Peyer's patch (tissue), 4 donors: ENCODE measurements at regions not wholly inside any gene's neighbourhood (a gene's known extent, or its start where the extent isn't known, plus 50 kb on each side); places are given as distances from the start of the nearest gene placed in this dataset.

Experiments
- POLR2A ChIP-seq, 2 donors: fragments of 450-650 bp; IDR thresholded peaks; one replicate each; pipeline ENCODE4 v1.5.1; 2017; ENCODE audit warnings: antibody characterized with exemption in 2 of 2, mild to moderate bottlenecking in 2 of 2, moderate library complexity in 2 of 2
- TF ChIP-seq, protein P1 (sequence below), 6 experiments: fragments of 450-650 bp in 4 of 6; fragments of 200-600 bp in 2 of 6; sonication (generic) in 1 of 6; IDR thresholded peaks; one replicate each; pipeline ENCODE4 v1.5.1; 2017 to 2019; ENCODE audit warnings: antibody characterized with exemption in 6 of 6, mild to moderate bottlenecking in 3 of 6, moderate library complexity in 1 of 6

DNA sequence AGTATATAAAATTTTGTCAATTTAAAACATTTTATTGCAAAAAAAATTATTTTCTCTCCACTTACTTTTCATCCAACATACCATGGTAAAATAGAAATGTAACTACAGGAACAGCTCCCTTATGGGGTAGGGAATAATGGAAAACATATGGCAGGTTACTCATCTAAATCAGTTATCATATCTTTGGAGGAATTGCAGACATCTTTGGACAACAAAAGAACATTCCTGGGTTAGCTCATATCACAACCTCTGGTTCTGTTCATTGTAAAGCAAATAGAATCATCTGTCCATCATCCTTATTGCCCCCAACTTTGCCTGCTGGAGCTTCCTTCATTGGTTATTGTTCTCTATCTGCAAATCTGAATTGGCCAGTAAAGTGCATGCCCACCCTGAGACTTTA lies 387.5 kb upstream of the GRID2 start:
- TF ChIP-seq, protein P1, sequence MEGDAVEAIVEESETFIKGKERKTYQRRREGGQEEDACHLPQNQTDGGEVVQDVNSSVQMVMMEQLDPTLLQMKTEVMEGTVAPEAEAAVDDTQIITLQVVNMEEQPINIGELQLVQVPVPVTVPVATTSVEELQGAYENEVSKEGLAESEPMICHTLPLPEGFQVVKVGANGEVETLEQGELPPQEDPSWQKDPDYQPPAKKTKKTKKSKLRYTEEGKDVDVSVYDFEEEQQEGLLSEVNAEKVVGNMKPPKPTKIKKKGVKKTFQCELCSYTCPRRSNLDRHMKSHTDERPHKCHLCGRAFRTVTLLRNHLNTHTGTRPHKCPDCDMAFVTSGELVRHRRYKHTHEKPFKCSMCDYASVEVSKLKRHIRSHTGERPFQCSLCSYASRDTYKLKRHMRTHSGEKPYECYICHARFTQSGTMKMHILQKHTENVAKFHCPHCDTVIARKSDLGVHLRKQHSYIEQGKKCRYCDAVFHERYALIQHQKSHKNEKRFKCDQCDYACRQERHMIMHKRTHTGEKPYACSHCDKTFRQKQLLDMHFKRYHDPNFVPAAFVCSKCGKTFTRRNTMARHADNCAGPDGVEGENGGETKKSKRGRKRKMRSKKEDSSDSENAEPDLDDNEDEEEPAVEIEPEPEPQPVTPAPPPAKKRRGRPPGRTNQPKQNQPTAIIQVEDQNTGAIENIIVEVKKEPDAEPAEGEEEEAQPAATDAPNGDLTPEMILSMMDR (IDR thresholded peaks at IDR 0.05), result no peak
- TF ChIP-seq POLR2A (IDR thresholded peaks at IDR 0.05), result no peak
